CD4-positive, alpha-beta T cell treated with Interleukin-1 beta for 1 hour (primary cell): ENCODE measurements at regions not wholly inside any gene's neighbourhood (a gene's known extent, or its start where the extent isn't known, plus 50 kb on each side); places are given as distances from the start of the nearest gene placed in this dataset.
"Not testable (repeated sequence)": the region's sequence is repeated elsewhere in the genome, so short reads cannot be mapped to it uniquely, and the experiment has no call there.

Experiments
- DNase-seq, 2 donors: peaks; one replicate each; pipeline ENCODE4 v3.0.0-alpha.2; 2020 to 2022

DNA sequence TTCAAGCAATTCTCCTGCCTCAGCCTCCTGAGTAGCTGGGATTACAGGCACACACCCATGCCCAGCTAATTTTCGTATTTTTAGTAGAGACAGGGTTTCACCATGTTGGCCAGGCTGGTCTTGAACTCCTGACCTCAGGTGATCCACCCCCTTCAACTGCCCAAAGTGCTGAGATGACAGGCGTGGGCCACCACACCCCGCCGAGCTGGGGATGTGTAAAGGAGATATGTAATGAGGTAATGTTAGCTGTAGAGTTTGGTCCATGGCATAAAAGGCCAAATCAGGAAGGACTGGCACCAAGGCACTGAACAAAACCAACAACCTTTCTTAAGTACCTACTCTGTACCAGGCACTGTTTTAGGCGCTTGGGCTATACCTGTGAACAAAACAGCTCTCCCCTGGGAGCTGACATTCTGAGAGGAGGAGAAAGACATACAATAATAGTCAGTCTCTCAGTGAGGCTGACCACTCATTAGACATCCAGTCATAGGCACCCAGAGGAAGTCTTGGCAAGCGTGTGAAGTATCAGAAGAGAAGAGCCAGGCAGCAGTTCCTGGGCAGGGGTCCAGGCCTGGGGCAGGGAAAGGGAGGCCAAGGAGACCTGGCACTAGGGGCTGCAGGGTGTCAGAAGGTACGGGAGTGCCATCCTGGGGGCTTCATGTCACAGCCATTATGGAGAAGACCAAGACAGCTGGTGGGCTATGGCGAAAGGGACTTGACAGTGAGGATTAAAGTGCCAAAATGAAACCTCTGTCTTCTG is 164.8 kb upstream of the DTNBP1 start:
- no peak for DNase-seq

DNA sequence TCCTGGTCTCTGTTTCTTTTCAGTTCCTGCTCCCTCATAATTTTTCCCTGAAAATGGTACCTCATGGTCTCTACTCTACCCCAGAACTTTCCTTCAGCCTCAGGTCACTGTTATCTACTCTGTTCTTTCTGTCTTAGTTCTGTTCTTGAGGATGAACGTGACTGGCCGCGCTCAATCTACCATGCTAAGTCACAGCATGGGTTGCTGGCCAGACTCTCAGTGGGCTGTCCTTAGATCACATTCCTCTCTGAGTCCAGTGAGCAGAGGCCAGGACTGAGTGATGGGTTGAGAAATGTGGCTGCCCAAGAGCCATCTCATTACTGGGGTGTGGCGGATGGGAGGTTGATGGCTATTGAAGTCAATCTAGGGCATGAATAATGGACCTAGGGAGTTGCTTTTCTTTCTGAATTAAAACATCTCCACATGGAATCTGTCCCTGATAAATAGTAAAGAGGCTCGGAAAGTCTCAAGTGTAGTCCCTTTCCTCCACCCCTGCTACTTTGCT is 164.0 kb upstream of the DTNBP1 start:
- DNase-seq: no peak

DNA sequence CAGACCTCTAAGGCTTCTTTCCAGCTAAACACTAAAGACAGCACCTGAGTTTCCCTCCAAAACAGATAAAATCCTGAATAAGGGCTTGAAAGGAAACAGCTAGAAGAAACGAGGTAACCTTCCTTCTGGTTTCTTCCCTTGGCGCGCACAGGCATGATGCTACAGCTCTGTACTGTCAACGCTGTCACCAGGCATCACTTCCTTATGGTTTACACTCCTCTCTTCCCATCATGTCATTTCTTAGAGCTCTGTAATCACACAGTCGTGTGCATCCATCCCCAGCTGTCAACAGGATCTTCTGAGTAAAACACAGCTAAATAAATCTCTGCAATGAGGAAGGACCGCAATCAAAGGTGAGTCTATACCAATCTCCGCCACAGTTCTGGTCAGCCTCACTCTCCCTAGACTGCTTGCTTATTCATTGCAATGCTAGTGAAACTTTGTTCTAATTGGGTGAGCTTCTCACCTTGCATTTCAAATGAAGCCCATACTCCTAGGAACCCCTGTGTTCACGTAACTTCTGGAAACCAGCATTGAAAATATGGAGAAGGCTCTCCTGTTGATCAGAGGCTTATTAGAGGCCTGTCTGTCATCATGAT is 162.6 kb upstream of the DTNBP1 start:
- DNase-seq: no peak

DNA sequence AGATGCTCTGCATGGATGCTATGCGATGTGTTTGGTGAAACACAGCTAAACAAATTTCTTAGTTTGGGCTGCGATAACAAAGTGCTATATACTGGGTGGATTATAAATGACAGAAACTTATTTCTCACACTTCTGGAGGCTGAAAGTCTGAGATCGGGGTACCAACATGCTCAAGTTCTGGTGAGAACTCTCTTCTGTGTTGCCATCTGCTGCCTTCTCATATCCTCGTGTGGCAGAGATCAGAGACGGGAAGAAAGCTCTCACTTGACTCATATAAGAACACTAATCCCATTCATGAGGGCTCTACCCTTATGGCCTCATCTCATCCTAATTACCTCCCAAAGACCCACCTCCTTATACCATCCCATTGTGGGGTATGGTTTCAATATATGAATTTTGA is 162.0 kb upstream of the DTNBP1 start:
- DNase-seq: no peak

DNA sequence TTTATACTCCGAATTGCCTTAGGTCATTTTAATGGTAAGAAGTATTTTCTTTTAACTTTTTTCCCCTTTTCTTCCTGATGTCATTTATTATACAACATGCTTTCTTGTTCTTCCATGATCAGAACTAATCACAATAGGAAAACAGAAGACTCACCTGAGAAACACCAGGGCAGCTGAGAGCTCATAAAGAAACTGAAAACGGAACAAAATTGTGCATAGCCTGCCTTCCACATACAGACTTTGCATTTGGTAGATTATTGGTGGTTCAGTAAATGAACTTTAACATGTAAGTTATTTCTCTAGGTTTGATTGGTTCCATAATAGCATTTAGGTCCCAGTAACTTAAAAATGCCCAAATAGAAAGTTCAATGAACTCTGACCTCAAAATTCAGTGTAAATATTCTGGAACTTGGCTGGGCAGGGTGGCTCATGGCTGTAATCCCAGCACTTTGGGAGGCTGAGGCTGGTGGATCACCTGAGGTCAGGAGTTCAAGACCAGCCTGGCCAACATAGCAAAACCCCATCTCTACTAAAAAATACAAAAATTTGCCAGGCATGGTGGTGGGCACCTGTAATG is 161.1 kb upstream of the DTNBP1 start:
- DNase-seq: no peak

DNA sequence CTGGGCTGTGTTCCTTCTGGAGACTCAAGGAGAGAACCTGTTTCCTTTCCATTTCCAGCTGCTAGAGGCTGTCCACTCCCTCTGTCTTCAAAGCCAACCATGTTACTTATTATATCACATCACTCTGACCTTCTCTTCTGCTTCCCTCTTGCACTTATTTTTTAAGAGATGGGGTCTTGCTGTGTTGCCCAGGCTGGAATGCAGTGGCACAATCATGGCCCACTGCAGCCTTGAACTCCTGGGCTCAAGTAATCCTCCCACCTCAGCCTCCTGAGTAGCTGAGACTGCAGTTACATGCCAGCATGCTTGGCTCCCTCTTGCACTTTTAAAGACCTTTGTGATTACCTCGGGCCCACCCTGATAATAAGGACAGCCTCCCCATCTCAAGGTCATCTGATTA is 160.0 kb upstream of the DTNBP1 start:
- DNase-seq: no peak

DNA sequence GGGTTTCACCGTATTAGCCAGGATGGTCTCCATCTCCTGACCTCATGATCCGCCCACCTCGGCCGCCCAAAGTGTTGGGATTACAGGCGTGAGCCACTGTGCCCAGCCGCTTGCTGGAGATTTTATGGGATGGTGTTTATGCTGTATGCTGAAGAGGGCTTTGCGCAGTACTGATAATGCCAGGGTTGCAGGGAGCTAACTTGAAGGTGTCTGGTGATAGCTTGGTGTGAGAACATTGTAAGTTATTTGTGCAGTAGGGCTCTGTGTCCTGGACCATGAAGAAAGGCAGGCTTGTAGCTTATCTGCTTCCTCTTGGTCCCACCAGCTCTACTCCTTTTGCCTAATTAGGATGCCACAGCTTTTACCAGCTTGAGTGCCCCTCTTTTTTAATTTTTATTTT is 157.0 kb upstream of the DTNBP1 start:
- no peak for DNase-seq

DNA sequence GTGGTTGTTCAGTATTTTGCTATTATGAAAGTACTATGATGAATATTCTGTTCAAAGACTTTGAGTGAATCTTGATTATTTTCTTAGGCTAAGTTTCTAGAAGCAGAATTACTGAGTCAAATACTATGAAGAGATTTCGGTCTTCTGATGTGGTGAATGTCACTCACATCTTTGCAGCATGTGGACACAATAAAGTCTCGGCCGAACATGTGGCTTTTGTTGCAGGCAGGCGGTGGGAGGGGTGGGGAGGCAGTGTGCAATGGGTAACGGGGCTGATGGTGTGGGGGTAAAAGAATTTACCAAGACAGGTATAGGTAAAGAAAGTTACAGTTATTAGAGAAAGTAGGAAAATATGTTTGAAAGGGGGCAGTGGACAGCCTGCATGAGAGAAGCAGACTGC is 156.4 kb upstream of the DTNBP1 start:
- no peak for DNase-seq

DNA sequence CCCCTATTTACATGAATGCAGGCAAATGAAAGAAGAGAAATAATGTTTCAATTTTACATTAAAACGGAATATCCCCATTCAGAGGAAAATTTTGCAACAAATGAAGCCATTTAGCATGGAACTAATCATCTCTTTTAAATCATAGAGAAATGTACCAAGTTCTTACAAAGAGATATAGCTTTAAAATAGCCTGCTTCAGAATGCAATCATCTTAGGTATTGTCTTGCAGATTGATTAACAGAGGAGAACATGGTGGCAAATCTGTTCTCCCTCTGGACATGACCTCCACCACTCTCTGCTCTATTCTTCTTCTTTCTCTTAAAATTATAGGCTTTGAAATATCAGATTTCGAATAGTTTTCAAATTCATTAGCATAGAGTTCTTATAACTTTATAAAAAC is 155.7 kb upstream of the DTNBP1 start:
- no peak for DNase-seq

DNA sequence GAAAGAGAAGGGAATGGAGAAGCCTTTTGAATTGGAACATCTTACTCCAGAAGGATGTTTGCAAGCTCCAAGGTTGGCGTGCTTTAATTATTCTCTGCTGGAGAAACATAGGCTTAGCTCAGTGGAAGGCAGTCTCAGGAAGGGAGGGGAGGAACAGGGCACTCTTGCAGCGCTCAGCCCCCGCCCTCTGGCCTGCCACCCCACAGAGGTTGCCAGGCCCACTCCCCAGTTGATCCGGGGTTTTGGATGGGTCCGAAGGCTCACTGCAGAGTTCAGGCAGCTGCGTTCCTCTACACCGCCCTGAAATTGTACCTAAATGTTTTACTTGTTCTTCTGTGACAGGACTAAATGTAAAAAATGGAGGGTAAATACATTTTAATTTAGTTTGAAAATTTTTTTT is 155.2 kb upstream of the DTNBP1 start:
- no peak for DNase-seq

DNA sequence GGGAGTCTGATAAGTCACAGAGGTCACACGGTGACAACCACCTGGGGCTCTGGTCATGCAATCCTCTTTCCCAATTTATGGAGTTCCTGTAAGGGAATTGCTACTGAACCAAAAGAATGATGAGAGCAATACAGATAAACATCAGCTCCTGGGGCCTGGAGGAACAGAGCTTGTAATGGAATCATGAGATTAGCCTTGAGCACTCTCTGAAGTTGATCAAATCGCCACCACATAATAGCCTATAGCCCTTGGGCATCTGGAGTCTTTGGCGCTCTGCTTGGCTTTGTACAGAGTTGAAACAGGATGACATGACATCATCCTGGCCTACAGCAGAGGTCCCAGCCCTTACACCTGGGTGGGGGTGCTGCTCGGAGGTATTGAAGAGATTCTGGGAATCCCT is 154.3 kb upstream of the DTNBP1 start:
- DNase-seq: no peak

DNA sequence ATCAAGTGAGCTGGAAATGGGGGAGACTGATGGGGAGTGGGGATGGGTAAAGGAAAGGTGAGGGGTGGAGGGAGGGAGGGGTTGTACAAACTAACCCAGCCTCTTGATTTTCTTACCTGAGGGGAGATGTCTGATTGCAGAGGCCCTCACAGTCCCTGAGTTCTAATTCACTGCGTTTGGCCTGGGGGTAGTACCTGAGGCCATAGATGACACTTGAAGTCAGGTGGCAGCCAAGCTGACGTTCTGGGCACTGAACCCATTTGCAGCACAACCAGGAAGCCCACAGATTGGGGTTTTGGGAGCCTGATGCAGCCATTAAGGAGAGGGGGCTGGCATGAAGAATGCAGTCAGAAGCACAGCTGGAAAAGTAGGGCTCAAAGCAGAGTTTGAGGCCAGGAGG is 153.8 kb upstream of the DTNBP1 start:
- no peak for DNase-seq

DNA sequence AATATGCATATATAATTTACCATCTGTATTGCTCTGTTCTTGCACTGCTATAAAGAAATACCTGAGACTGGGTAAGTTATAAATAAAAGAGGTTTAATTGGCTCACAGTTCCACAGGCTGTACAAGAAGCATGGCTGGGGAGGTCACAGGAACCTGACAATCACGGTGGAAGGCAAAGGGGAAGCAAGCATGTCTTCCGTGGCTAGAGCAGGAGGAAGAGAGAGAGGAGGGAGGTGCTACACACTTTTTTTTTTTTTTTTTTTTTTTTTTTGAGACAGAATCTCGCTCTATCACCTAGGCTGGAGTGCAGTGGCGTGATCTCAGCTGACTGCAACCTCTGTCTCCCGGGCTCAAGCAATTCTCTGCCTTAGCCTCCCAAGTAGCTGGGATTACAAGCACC is 150.9 kb upstream of the DTNBP1 start:
- not testable (repeated sequence) for DNase-seq

DNA sequence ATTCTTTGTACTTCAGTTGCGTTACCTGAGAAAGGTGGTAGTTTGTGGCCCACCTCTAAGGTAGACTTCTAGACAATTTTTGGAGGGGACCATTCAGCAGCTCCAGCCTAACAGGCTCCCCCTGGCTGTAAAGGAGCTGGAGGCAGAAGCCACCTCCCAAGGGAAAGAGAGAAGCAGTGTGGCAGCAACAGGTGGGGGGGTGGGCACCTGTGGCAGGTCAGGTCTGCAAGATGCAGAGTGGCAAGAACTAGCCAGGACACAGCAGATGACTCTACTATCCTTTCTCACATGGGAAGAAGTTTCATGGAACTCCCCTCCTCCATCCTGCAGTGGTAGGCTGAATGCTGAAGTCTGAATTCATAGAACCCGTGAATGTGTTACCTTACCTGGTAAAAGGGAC is 148.3 kb upstream of the DTNBP1 start:
- DNase-seq: no peak

DNA sequence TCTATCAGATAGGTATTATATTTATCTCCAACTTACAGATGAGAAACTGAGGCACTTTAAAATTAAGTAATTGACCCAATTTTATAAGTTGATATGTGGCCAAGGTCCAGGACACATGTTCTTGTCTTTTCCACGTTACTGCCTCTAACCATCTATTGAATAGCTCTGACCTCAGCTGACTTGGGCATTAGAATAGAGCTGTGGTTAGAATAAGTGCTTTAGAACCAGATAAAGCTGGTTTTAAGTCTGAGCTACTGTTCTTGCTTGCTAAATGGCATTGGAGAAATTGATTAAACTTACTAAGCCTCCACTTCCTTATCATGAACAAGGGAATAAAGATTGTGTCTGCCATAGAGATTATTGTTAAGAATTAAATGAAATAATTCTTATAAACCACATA is 147.8 kb upstream of the DTNBP1 start:
- DNase-seq: no peak

DNA sequence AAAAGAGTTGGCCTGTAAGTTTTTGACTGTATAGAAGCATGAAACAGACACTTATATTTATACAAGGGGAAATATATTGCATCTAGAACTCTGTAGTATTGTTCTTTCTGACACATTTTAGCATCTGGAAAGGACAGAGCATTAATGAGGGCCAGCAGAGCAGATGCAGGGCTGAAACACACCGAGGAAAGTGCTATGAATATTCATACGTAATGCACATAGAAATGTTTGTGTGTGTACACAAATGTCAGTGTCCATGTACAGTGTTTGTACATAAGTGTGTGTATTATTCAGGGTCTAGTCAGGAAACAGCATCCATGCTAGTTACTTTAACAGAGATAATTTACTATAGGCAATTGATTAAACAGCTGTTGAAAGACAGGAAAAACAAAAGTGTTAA is 146.5 kb upstream of the DTNBP1 start:
- no peak for DNase-seq

DNA sequence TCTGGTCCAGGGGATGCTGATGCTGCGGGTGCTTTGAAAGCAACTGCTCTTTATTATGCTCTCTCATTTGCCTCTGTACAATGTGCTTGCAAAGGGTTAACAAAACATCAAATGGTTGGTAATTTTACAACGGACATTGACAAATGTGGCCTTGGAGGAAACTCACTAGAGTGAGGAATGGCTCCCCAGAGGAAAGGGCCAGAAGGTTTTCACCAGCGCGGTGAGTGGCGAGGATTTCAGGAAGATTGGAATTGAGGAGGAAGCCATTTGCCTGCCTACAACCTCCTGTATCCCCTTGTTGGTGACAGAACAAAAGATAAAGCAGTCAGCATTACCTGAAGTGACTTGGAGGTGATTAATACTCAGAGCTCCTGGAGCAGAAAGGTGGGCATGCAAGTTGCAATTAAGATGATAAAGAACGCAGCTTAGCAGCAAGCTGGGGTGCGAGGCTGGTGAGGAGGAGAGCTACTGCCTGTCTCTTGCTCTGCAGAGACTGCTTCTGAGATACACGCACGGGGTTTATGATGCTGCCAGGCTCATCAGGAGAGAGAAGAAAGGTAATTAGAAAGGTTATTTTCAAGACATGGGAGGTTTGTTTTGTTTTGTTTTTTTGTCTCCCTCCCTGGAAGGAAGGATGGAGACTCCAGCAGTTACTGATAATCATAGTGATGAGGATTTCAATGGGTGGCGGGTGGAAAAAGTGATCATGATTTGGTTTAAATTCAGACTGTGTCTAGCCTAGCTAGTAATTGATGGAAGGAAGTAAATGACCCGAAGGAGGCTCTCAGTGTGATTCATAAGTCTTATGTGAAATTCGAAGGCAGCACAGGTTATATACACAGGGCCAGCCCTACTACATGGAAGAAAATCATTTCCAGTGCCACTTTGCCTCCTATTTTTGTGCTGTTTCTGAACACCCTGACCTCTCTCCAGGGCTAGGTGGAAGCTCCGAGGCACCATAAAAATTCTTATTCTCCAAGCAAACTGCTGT is 141.6 kb upstream of the DTNBP1 start:
- DNase-seq: no peak

DNA sequence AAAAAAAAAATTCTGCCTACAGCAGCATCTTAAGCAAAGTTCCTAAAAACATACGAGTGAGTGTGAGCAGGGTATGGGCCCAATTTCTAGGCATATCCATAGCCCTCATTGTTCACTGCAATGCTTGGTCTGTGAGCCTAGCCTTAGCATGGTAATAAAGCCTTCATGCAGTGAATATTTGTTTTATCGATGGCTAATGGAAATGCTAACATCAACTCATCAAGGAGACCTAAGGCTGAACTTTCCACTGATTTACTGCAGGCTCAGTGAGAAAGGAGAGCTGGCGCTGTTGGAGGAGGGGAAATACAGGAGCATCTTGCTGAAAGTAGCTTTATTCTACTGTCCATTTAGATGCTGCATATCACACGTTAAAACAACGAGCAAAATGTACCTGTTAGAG is 139.6 kb upstream of the DTNBP1 start:
- DNase-seq: no peak

DNA sequence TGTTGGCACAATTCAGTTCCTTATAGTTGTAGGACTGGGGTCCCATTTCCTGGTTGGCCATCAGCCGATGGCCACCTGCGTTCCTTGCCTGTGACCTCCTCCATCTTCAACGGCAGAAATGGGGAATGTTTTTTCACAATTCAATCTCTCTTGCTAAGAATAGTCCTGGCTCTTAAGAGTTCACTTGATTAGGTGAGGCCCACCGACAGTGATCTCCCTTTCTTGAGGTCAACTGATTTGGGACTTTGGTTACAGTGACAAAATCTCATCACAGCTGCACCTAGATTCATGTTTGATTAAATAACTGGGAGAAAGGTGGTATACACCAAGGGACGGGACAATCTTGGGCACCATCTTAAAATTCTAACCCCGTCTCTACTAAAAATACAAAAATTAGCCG is 139.1 kb upstream of the DTNBP1 start:
- no peak for DNase-seq

DNA sequence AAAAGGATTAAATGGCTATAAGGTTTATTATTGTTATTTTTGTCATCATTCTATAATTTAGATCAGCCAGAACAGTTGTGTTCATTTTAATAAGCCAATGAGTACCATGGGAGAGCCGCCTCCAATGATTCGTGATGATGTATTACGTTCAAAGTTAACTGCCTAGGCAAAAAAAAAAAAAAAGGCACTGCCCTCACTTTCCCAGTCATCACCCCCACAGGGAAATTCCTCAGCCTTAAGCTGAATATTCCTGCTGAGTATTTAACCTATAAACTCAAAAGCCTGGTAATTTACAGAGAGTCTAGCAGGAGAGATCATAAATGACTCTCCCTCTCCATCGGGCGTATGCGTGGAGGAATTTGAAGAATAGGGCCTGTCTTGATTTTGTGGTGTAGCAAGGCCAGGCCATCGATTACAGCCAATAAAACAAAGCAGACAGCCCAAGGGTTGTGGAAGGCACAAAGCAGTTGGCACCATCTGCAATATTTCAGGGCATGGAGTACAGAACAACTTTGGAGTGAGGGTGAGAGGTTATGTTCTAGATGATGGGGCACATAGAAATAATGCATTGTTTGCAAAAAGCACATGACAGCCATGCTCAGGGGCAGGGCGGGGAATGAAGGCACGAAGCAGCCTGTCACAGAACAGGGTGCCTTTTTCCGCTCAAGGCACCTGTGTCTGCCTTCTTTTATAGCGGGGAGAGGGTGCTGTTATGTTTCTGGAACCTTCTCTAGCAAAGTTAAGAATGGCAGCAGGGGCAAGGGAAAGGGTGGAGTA is 138.2 kb upstream of the DTNBP1 start:
- DNase-seq: no peak

DNA sequence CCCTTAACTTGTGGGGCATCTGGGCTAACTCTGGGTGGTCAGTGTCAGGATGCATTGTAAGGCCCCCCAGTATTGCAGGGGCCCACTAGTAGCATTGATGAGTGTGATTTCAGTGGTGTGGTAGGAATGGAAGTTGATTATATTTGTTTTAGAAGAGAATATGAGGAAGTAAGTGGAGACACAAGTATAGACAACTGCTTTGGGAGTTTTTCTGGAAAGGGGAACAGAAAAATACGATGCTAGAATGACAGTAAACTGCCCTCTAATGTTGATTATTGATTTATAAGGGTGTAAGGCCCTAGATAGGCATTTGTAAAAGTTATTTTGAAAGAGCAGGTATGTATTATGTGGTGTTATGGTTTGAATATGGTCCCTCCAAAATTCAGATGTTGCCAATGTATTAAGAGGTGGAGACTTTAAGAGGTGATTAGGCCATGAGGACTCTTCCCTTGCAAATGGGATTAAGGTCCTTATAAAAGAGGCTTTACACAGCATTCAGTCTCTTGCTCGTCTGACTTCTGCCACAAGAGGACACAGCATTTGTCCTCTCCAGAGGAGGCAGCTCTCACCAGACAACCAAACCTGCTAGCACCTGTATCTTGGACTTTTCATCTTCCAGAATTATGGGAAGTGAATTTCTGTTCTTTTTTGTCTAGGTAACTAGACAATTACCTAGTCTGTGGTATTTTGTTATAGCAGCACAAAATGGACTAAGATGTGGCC is 135.9 kb upstream of the DTNBP1 start:
- no peak for DNase-seq

DNA sequence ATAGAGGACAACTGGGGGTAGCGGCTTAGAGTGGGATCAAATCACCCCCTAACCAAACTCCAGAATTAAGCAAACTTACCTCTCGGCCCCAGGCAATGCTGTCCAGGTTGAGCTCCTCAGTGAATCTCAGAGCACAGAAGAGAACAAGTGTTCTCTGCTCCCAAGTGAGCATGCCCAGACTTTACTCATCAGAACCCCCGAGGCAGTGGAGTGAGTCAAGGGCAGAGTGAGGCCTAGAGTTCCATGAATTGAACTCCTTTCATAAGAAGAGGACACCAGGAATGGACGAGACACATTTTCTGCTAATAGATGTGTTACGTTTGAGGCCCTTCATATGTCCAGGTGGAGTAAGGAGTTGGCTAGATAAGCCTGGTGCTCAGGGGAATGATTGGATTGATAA is 134.0 kb upstream of the DTNBP1 start:
- DNase-seq: no peak
